GM10248 (cell line): ENCODE measurements at regions not wholly inside any gene's neighbourhood (a gene's known extent, or its start where the extent isn't known, plus 50 kb on each side); places are given as distances from the start of the nearest gene placed in this dataset.

Experiments
- CTCF ChIA-PET: fragments of 300-600 bp; sonication (Branson Sonifier 250); formaldehyde crosslinking; extraction: SDS; loops from one replicate; lab custom pipeline; 2021; ENCODE audit warnings: antibody characterized with exemption; lab: Yijun Ruan, JAX
- POLR2A ChIA-PET: fragments of 350-650 bp; sonication (Branson Sonifier 250); formaldehyde crosslinking; extraction: SDS; loops from one replicate; lab custom pipeline; 2020; ENCODE audit warnings: antibody characterized with exemption; lab: Yijun Ruan, JAX
- DNase-seq: peaks from one replicate; pipeline ENCODE4 v3.0.0; 2012; ENCODE audit errors: extremely low spot score
- CTCF ChIP-seq: IDR thresholded peaks from 2 replicates; pipeline ENCODE4 v1.5.1; 2012; ENCODE audit warnings: mild to moderate bottlenecking, low read depth; ENCODE audit errors: extremely low read depth, missing control alignments, control extremely low read depth

GRCh38 chr7:13069841-13070240, 382.4 kb downstream of the ARL4A start:
- TF ChIP-seq CTCF: no peak
- CTCF ChIA-PET: interaction anchor here (0.8 kb wide), 1 partner anchor 37 kb away, joined by 3 read pairs; no protein-coding TSS in a partner anchor
- DNase-seq: no peak
- POLR2A ChIA-PET: no interaction called here

- DNase-seq: no peak
- CTCF ChIA-PET: no interaction called here
- POLR2A ChIA-PET: no interaction called here
- no peak for TF ChIP-seq CTCF
These were observed 384.6 kb downstream of the ARL4A start for GRCh38 chr7:13072014-13072413.

GRCh38 chr7:13077466-13077865, 390.0 kb downstream of the ARL4A start:
- ChIA-PET CTCF (no interaction called here), POLR2A (no interaction called here)
- no peak for TF ChIP-seq CTCF
- no peak for DNase-seq

- TF ChIP-seq CTCF: no peak
- CTCF ChIA-PET: no interaction called here
- no peak for DNase-seq
- POLR2A ChIA-PET: no interaction called here
These were observed 390.7 kb downstream of the ARL4A start for GRCh38 chr7:13078105-13078504.

- no peak for TF ChIP-seq CTCF
- POLR2A ChIA-PET: no interaction called here
- CTCF ChIA-PET: interaction anchor here (1.0 kb wide), 1 partner anchor 15 kb away, joined by 3 read pairs; no protein-coding TSS in a partner anchor
- no peak for DNase-seq
These were observed 403.5 kb downstream of the ARL4A start for GRCh38 chr7:13090959-13091358.

GRCh38 chr7:13091974-13092707, 404.7 kb downstream of the ARL4A start:
- TF ChIP-seq CTCF: no peak
- ChIA-PET CTCF (interaction anchor here (0.9 kb wide), 1 partner anchor 20 kb away, joined by 3 read pairs; no protein-coding TSS in a partner anchor), POLR2A (no interaction called here)
- DNase-seq: no peak
